ENCODE measurements at regions not wholly inside any gene's neighbourhood (a gene's known extent, or its start where the extent isn't known, plus 50 kb on each side); places are given as distances from the start of the nearest gene placed in this dataset.

DNA sequence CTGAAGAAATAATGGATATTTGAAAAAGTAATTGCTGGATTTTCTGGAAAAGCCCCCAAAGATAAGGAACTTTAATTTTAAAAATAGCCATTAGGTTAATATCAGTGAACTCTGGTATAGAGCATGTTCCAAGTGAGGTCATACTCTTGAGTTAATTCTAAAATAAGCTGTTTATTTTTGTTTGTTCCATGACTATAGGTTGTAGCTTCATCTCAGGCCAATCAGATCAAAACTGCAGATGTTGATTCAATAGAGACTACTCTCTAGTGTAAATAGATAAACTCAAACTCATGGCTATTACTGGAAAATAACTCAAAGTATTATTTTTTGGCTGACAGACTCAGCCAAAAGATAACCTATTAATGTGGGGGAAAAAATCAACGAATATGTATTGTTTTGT, 815.1 kb downstream of the DIAPH3 start:
- no peaks in the 10 kb centered on the region for H3K9me2 ChIP-seq (replicated peaks; ENCODE audit: low read depth, low read length)

DNA sequence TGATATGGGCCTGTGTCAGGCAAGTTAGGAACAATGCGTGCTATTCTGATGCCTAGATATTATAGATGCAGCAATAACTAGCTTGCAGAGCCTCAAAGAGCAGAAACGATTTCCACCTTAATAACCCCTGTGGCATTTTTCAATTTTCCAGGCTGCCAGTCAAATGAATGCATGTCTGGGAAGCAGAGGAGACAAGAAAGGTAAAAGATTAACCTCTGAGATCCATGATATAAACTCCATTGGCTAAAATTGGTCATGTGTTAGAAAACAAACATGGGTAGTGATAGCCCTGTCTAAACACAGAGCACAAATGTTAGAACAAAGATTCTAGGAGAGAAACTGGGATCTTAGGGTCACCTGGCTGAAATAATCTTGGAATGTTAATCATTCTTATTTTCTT, 811.1 kb downstream of the DIAPH3 start:
- H3K9ac ChIP-seq (ENCODE audit: low read depth, low read length, poor library complexity, severe bottlenecking) = no peak overlapping the region
- TF ChIP-seq, protein P1, sequence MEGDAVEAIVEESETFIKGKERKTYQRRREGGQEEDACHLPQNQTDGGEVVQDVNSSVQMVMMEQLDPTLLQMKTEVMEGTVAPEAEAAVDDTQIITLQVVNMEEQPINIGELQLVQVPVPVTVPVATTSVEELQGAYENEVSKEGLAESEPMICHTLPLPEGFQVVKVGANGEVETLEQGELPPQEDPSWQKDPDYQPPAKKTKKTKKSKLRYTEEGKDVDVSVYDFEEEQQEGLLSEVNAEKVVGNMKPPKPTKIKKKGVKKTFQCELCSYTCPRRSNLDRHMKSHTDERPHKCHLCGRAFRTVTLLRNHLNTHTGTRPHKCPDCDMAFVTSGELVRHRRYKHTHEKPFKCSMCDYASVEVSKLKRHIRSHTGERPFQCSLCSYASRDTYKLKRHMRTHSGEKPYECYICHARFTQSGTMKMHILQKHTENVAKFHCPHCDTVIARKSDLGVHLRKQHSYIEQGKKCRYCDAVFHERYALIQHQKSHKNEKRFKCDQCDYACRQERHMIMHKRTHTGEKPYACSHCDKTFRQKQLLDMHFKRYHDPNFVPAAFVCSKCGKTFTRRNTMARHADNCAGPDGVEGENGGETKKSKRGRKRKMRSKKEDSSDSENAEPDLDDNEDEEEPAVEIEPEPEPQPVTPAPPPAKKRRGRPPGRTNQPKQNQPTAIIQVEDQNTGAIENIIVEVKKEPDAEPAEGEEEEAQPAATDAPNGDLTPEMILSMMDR (conservative IDR thresholded peaks at IDR 0.05; ENCODE audit: low read length) = no peak
- TF ChIP-seq EZH2phosphoT487 (IDR thresholded peaks at IDR 0.05; ENCODE audit: borderline replicate concordance) = no peak

More for the DNA sequence above, 815.1 kb downstream of the DIAPH3 start:
- Histone ChIP-seq H3K36me3 (ENCODE audit: insufficient read depth, low read length) (no peaks in the 10 kb centered on the region), H2AFZ (ENCODE audit: low read length) (no peak overlapping the region), H3K9ac (ENCODE audit: low read depth, low read length, poor library complexity, severe bottlenecking) (no peak overlapping the region), H3F3A (ENCODE audit: low read depth) (no peaks in the 10 kb centered on the region), H3K4me1 (ENCODE audit: insufficient read depth, low read length, poor library complexity, severe bottlenecking) (no peaks in the 10 kb centered on the region), H3K27me3 (ENCODE audit: insufficient read depth, low read length, poor library complexity, severe bottlenecking) (no peaks in the 10 kb centered on the region), H3K4me3 (ENCODE audit: low read length, poor library complexity, severe bottlenecking) (no peak overlapping the region), H3K9me3 (ENCODE audit: insufficient read depth, low read depth, low read length) (no peaks in the 10 kb centered on the region), H4K20me1 (ENCODE audit: insufficient read depth, low read length, poor library complexity, severe bottlenecking) (no peaks in the 10 kb centered on the region), H3K79me2 (ENCODE audit: insufficient read depth, low read length) (no peaks in the 10 kb centered on the region), H3K4me2 (ENCODE audit: low read depth, low read length, poor library complexity, severe bottlenecking) (no peak overlapping the region)
- TF ChIP-seq EZH2phosphoT487 (IDR thresholded peaks at IDR 0.05; ENCODE audit: borderline replicate concordance) = no peak
- TF ChIP-seq, protein P1 (conservative IDR thresholded peaks at IDR 0.05; ENCODE audit: low read length) = no peak

DNA sequence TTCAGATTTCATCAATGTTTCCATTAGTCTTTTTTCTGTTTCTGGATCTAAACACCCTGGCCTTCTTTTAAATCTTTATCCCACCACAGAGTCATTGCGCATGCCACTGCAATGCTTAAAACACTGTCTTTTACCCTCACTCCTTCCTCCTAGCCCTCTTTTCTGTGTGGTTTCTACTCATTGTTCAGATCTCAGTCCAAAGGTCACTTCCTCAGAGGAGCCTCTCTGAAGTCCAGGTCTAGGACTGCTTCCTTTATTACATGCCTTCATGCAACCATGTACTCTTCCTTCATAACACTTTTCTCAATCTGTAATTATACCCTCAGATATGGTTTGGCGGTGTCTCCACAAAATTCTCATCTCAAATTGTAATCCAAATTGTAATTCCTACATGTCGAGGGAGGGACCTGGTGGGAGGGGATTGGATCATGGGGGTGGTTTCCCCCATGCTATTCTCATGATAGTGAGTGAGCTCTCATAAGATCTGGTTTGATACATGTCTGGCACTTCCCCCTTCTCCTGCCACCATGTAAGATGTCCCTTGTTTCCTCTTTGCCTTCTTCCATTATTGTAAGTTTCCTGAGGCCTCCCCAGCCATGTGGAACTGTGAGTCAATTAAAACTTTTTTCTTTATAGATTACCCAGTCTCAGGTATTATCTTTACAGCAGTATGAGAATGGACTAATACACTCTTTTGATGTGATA, 808.9 kb downstream of the DIAPH3 start:
- H3K4me3 ChIP-seq (ENCODE audit: low read length, poor library complexity, severe bottlenecking) = no peak overlapping the region
- no peaks in the 10 kb centered on the region for H3K27me3 ChIP-seq (ENCODE audit: insufficient read depth, low read length, poor library complexity, severe bottlenecking)
- H3K4me2 ChIP-seq (ENCODE audit: low read depth, low read length, poor library complexity, severe bottlenecking) = no peak overlapping the region
- no peak overlapping the region; the same call in 1 of the 2 replicates for H2AFZ ChIP-seq (ENCODE audit: low read length)
- no peaks in the 10 kb centered on the region for H3F3A ChIP-seq (ENCODE audit: low read depth)
- no peak overlapping the region for H3K9ac ChIP-seq (ENCODE audit: low read depth, low read length, poor library complexity, severe bottlenecking)
- H3K36me3 ChIP-seq (ENCODE audit: insufficient read depth, low read length) = no peaks in the 10 kb centered on the region
- no peaks in the 10 kb centered on the region for H3K9me3 ChIP-seq (ENCODE audit: insufficient read depth, low read depth, low read length)
- H3K9me2 ChIP-seq (replicated peaks; ENCODE audit: low read depth, low read length) = no peaks in the 10 kb centered on the region
- H4K20me1 ChIP-seq (ENCODE audit: insufficient read depth, low read length, poor library complexity, severe bottlenecking) = no peaks in the 10 kb centered on the region
- no peaks in the 10 kb centered on the region for H3K79me2 ChIP-seq (ENCODE audit: insufficient read depth, low read length)
- H3K4me1 ChIP-seq (ENCODE audit: insufficient read depth, low read length, poor library complexity, severe bottlenecking) = peaks cover 23% of the 10 kb centered on the region
- TF ChIP-seq, protein P1 (conservative IDR thresholded peaks at IDR 0.05; ENCODE audit: low read length) = no peak
- TF ChIP-seq EZH2phosphoT487 (IDR thresholded peaks at IDR 0.05; ENCODE audit: borderline replicate concordance) = no peak

More for the DNA sequence above, 811.1 kb downstream of the DIAPH3 start:
- Histone ChIP-seq H3F3A (ENCODE audit: low read depth) (no peaks in the 10 kb centered on the region), H3K79me2 (ENCODE audit: insufficient read depth, low read length) (no peaks in the 10 kb centered on the region), H3K9me2 (replicated peaks; ENCODE audit: low read depth, low read length) (no peaks in the 10 kb centered on the region), H3K36me3 (ENCODE audit: insufficient read depth, low read length) (no peaks in the 10 kb centered on the region), H3K4me1 (ENCODE audit: insufficient read depth, low read length, poor library complexity, severe bottlenecking) (peaks cover 2% of the 10 kb centered on the region), H3K27me3 (ENCODE audit: insufficient read depth, low read length, poor library complexity, severe bottlenecking) (no peaks in the 10 kb centered on the region), H3K4me2 (ENCODE audit: low read depth, low read length, poor library complexity, severe bottlenecking) (no peak overlapping the region), H4K20me1 (ENCODE audit: insufficient read depth, low read length, poor library complexity, severe bottlenecking) (no peaks in the 10 kb centered on the region), H2AFZ (ENCODE audit: low read length) (no peak overlapping the region), H3K9me3 (ENCODE audit: insufficient read depth, low read depth, low read length) (no peaks in the 10 kb centered on the region), H3K4me3 (ENCODE audit: low read length, poor library complexity, severe bottlenecking) (no peak overlapping the region)
